ENCODE measurements at regions not wholly inside any gene's neighbourhood (a gene's known extent, or its start where the extent isn't known, plus 50 kb on each side); places are given as distances from the start of the nearest gene placed in this dataset.
A peak's percentile ranks its signal among the peaks of the same experiment; 100 is the strongest.

GRCh38 chr13:93140912-93141311 lies 85.7 kb upstream of the GPC6 start:
- DNase-seq (ENCODE audit: low read depth) = no peak

DNA sequence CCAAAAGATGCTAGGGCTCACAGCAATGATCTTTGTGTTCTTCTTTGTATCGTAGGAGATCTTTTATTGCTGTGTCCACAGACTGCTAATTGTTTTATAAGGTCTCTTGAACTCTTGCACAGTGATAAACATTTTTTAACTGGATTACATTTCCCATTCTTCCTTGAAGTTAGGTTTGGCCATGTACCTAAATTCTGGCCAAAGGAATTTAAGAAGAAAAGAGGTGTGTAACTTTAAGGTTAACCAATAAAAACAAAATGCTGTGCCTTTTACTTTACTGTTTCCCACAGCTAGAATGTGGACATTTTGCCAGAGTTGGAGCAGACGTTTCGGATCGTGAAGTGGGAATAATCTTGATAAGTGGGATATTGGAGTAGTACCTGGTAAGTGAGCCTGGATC lies 82.6 kb upstream of the GPC6 start:
- DNase-seq (ENCODE audit: low read depth) = no peak

DNA sequence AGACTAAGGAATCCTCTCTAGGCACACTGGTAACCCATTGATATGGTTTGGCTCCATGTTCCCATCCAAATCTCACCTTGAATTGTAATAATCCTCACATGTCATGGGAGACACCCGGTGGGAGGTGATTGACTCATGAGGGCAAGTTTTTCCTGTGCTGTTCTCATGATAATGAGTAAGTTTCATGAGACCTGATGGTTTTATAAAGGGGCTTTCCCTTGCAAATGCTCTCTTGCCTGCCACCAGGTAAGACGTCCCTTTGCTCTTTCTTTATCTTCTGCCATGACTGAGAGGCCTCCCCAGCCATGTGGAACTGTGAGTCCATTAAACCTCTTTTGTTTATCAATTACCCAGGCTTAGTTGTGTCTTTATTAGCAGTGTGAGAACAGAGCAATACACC lies 81.4 kb upstream of the GPC6 start:
- no peak for DNase-seq (ENCODE audit: low read depth)

GRCh38 chr13:93146584-93147297 lies 79.9 kb upstream of the GPC6 start:
- no peak for DNase-seq (ENCODE audit: low read depth)

DNA sequence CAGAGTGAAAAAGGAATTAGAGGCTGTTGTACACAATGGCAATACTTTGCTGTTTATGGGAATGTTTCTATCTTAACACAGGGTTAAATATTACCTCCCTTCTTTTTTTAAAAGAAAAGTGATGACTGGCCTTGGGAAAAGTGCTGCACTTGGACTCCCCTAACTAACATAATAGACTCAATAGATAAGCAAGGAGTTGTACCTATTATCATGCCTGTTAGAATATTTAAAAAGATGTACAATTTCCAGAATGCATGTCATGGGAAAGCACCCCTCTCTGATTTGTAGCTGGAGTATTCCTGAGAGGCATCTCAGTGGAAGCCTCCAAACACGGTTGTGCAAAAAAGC lies 79.3 kb upstream of the GPC6 start:
- no peak for DNase-seq (ENCODE audit: low read depth)

DNA sequence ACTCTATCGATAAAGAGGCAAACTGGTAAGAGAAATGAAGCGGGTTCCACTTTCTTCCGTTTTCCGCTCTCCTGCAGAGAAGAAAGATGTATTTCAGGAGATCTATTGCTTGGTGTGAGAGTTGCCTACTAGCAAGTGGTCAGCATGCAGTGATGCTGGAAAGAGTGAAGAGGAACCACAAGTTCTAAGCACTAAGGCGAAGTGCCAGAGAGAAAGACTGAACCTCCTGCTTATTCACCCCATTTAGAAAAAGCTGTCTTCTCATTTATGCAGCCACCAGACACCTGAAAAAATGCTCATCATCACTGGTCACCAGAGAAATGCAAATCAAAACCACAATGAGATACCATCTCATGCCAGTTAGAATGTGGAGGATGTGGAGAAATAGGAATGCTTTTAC lies 78.7 kb upstream of the GPC6 start:
- no peak for DNase-seq (ENCODE audit: low read depth)

DNA sequence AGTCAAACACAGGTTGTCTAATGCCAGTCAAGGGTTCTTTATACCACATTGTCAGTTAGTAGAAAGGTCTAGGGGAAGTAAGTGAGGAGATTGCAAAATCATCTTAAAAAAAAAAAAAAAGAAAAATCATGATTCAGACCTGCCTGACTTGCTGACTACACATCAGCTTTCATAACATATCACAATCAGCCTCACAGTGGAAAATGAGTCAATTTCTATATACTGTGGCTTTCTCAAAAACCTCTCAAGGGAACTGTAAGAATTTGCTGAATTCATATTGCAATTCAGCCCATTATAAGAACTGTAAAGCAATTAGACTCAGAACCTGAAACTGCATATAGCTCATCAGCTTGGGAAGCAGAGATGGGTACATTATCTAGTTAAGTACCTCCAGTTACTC lies 75.3 kb upstream of the GPC6 start:
- DNase-seq (ENCODE audit: low read depth) = no peak

GRCh38 chr13:93158565-93158964 lies 68.0 kb upstream of the GPC6 start:
- no peak for DNase-seq (ENCODE audit: low read depth)

- peak; percentile 5 for DNase-seq (ENCODE audit: low read depth)
Observed at GRCh38 chr13:93169980-93170379, 56.6 kb upstream of the GPC6 start.

DNA sequence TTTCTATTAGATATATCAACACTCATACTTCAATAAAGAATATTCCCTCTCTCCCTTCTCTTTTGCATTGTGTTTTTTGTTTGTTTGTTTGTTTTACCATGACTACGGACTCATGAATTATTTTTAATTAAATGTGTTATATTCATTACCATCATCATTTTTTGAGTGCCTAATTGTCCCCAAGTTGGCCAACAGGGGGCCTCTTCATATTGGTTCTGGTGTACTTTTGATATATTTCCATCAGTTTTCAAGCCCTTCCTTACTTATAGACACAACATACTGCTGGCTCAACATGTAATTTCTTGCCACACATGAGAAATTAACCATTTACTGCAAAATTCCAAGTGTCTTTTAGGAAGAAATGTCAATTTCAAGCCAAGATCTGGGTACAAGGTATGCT lies 54.5 kb upstream of the GPC6 start:
- DNase-seq (ENCODE audit: low read depth) = peak; percentile 9

DNA sequence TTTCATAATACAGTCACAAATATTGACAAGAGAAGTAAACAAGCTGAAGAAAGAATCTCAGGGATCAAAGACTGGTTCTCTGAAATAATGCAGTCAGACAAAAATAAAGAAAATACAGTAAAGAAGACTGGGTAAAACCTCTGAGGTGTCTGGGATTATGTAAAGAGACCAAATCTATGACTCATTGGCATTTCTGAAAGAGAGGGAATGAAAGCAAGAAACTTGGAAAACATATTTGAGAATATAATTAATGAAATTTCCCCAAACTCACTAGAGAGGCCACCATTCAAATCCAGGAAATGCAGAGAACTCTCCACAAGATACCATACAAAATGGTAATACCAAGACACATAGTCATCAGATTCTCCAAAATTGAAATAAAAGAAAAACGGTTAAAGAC lies 53.0 kb upstream of the GPC6 start:
- DNase-seq (ENCODE audit: low read depth) = no peak

GRCh38 chr13:93174260-93174659 lies 52.3 kb upstream of the GPC6 start:
- no peak for DNase-seq (ENCODE audit: low read depth)

All from EH (cell line).